ENCODE measurements at regions not wholly inside any gene's neighbourhood (a gene's known extent, or its start where the extent isn't known, plus 50 kb on each side); places are given as distances from the start of the nearest gene placed in this dataset.

DNA sequence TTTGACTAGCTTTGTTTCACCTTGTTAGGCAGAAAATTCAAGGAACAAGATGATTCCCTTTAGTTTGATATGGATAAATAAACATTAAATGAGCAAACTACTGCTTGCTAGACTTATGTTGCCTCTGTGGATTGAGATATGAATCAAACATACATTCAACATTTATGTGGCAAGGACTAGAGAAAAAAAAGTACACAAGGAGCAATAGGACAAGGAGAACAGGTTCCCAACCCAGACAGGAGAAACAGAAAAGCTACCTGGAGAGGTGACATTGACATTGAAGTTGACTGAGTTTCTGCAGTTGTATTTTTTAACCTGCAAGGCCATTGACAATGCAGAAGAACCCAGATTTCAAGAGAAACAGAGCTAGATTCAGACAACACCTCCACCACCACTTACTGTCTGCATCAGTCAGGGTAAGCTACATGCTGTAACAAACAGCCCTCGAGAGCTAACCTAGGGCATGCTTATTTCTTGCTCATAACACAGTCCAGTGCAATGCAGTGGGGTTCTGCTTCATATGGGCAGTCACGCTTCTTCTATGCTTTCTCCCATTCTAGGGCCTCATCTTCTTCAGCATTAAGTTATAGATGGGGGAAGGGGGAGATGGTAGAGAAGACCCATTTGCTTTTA lies 180.9 kb upstream of the LYZL1 start:
- Mint-ChIP-seq H3K9me3 (no peaks in the 10 kb centered on the region), H3K4me1 (ENCODE audit: low read depth) (peaks cover 11% of the 10 kb centered on the region), H3K4me3 (no peak overlapping the region), H3K36me3 (ENCODE audit: low read depth) (no peaks in the 10 kb centered on the region), H3K27me3 (ENCODE audit: insufficient read depth) (no peaks in the 10 kb centered on the region), H3K27ac (no peak overlapping the region)
- intact Hi-C loops (cut with micrococcal nuclease), result no loop called here
- no peak for DNase-seq (ENCODE audit: low spot score)

DNA sequence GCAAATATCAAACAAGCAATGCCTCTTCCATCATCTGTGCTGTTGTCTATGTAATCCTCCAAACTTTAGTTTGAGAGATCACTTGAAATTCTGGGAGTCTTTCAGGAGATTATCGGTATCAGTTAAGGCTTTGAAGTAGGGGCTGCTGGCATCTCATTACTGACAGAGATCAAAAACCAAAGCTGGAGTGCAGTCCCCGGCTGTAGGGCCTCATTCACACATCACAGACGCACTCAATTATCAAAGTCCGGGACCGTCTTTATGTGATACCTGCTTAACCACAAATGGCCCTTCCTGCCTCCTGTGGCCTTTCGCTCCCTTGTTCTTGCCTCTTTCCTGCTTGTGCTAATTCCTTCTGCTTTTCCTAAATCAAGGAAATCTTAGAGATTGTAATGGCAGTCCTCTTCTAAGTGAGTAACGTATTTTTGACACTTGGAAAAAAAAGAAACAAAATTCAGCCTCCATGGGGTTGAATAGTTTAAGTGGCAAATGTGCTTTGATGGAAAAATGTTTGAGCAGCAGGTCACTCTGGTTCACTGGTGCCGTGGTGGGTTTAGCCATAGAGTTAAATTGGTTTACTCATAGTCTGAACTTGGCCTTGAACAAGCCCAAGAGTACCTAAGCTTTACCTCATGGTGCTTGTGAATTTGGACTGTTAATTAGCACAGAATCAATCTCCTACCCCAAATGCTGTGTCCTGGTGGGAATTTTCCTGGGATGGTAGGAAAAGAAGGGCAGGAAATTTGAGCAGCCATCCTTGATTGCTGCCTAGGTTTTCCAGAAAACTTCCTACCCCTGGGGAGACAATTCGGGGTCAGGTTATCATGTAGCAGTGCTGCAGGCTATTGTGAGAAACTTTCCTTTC lies 178.9 kb upstream of the LYZL1 start:
- no peak overlapping the region for H3K27ac Mint-ChIP-seq
- H3K4me3 Mint-ChIP-seq, result no peak overlapping the region
- no peak for DNase-seq (ENCODE audit: low spot score)
- intact Hi-C loops (cut with micrococcal nuclease), result no loop called here
- H3K27me3 Mint-ChIP-seq (ENCODE audit: insufficient read depth), result no peaks in the 10 kb centered on the region
- H3K36me3 Mint-ChIP-seq (ENCODE audit: low read depth), result no peaks in the 10 kb centered on the region
- no peaks in the 10 kb centered on the region for H3K9me3 Mint-ChIP-seq
- peaks cover 11% of the 10 kb centered on the region for H3K4me1 Mint-ChIP-seq (ENCODE audit: low read depth)

GRCh38 chr10:29112827-29113615 lies 175.8 kb upstream of the LYZL1 start:
- no peaks in the 10 kb centered on the region for H3K27me3 Mint-ChIP-seq (ENCODE audit: insufficient read depth)
- no peak overlapping the region for H3K27ac Mint-ChIP-seq
- no peak for DNase-seq (ENCODE audit: low spot score)
- no peaks in the 10 kb centered on the region for H3K4me1 Mint-ChIP-seq (ENCODE audit: low read depth)
- H3K36me3 Mint-ChIP-seq (ENCODE audit: low read depth), result peaks cover 2% of the 10 kb centered on the region
- intact Hi-C loops (cut with micrococcal nuclease), result no loop called here
- H3K4me3 Mint-ChIP-seq, result no peak overlapping the region
- H3K9me3 Mint-ChIP-seq, result peaks cover 5% of the 10 kb centered on the region

DNA sequence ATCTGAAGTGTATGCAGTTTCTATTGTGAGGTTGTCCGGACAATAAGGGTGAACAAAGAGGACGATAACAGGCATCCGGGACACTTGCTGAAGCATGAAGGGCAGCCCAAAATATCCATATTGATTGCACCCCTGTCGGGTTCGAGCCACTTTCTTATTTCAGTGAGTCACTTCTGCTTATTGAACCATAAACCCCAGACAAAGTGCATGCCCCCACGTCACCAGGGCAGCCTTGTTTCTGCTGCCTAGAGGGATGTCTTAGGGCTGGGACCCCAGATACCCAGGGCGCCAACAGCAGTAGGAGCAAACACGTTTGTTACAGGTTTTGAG lies 175.3 kb upstream of the LYZL1 start:
- no peak overlapping the region for H3K27ac Mint-ChIP-seq
- peaks cover 9% of the 10 kb centered on the region for H3K9me3 Mint-ChIP-seq
- peaks cover 2% of the 10 kb centered on the region for H3K36me3 Mint-ChIP-seq (ENCODE audit: low read depth)
- no peak overlapping the region for H3K4me3 Mint-ChIP-seq
- DNase-seq (ENCODE audit: low spot score), result no peak
- no peaks in the 10 kb centered on the region for H3K27me3 Mint-ChIP-seq (ENCODE audit: insufficient read depth)
- intact Hi-C loops (cut with micrococcal nuclease), result no loop called here
- no peaks in the 10 kb centered on the region for H3K4me1 Mint-ChIP-seq (ENCODE audit: low read depth)

GRCh38 chr10:29114141-29114540 lies 174.7 kb upstream of the LYZL1 start:
- Mint-ChIP-seq H3K9me3 (peaks cover 9% of the 10 kb centered on the region), H3K36me3 (ENCODE audit: low read depth) (peaks cover 2% of the 10 kb centered on the region), H3K4me1 (ENCODE audit: low read depth) (no peaks in the 10 kb centered on the region), H3K27me3 (ENCODE audit: insufficient read depth) (no peaks in the 10 kb centered on the region), H3K27ac (no peak overlapping the region), H3K4me3 (no peak overlapping the region)
- intact Hi-C loops (cut with micrococcal nuclease), result no loop called here
- DNase-seq (ENCODE audit: low spot score), result no peak

DNA sequence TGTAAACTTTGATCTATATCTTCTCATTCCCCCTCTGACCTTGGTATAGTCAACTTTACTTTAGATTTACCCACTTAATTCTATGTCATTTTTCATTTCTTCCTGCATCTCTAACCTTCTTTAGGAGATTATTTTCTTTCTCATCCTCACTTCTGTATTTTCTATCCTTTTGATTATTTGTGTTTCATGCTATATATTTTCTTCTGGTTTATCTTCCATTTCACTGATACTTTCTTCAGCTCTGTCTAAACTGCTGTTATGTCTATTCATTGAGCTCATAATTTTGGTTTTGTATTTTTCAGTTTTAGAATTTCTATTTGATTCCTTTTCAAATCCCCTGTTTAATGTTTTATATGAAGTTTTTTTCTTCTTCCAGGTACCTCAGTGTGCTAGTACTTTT lies 171.1 kb upstream of the LYZL1 start:
- Mint-ChIP-seq H3K4me1 (ENCODE audit: low read depth) (no peaks in the 10 kb centered on the region), H3K27ac (no peak overlapping the region), H3K27me3 (ENCODE audit: insufficient read depth) (no peaks in the 10 kb centered on the region), H3K36me3 (ENCODE audit: low read depth) (peaks cover 2% of the 10 kb centered on the region), H3K4me3 (no peak overlapping the region), H3K9me3 (peaks cover 9% of the 10 kb centered on the region)
- DNase-seq (ENCODE audit: low spot score), result no peak
- intact Hi-C loops (cut with micrococcal nuclease), result no loop called here

DNA sequence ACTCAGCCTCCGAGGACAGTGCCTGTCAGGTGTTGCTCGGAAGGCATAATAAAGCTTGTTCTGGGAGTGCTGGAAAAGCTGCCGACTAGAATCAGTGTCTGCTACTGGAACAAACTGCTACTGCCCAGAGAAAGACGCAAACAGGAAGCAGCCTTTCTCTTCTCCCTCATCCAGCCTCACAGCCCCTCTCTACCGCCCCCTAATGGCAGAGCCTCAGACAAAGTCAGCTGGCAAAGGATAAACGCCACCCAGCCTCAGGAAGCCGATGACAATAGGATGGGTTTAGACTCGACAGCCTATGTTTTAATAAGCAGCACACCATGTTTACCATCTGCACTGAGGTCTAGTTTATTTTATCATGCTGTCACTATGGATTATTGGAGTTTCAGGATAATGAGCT lies 169.5 kb upstream of the LYZL1 start:
- H3K9me3 Mint-ChIP-seq, result peaks cover 9% of the 10 kb centered on the region
- intact Hi-C loops (cut with micrococcal nuclease), result no loop called here
- DNase-seq (ENCODE audit: low spot score), result no peak
- H3K27me3 Mint-ChIP-seq (ENCODE audit: insufficient read depth), result no peaks in the 10 kb centered on the region
- H3K36me3 Mint-ChIP-seq (ENCODE audit: low read depth), result peaks cover 2% of the 10 kb centered on the region
- no peak overlapping the region for H3K4me3 Mint-ChIP-seq
- H3K27ac Mint-ChIP-seq, result no peak overlapping the region
- H3K4me1 Mint-ChIP-seq (ENCODE audit: low read depth), result no peaks in the 10 kb centered on the region

GRCh38 chr10:29120216-29120615 lies 168.7 kb upstream of the LYZL1 start:
- DNase-seq (ENCODE audit: low spot score), result no peak
- no peak overlapping the region for H3K27ac Mint-ChIP-seq
- no peaks in the 10 kb centered on the region for H3K27me3 Mint-ChIP-seq (ENCODE audit: insufficient read depth)
- peaks cover 2% of the 10 kb centered on the region for H3K36me3 Mint-ChIP-seq (ENCODE audit: low read depth)
- no peak overlapping the region for H3K4me3 Mint-ChIP-seq
- peaks cover 9% of the 10 kb centered on the region for H3K9me3 Mint-ChIP-seq
- intact Hi-C loops (cut with micrococcal nuclease), result no loop called here
- H3K4me1 Mint-ChIP-seq (ENCODE audit: low read depth), result no peaks in the 10 kb centered on the region

- intact Hi-C loops (cut with micrococcal nuclease), result no loop called here
- DNase-seq (ENCODE audit: low spot score), result no peak
- no peak overlapping the region for H3K27ac Mint-ChIP-seq
Measured at GRCh38 chr10:29124864-29125263, 164.0 kb upstream of the LYZL1 start.

GRCh38 chr10:29127037-29127700 lies 161.7 kb upstream of the LYZL1 start:
- Mint-ChIP-seq H3K36me3 (ENCODE audit: low read depth) (no peaks in the 10 kb centered on the region), H3K9me3 (no peaks in the 10 kb centered on the region), H3K4me3 (no peak overlapping the region), H3K27me3 (ENCODE audit: insufficient read depth) (no peaks in the 10 kb centered on the region), H3K27ac (no peak overlapping the region), H3K4me1 (ENCODE audit: low read depth) (no peaks in the 10 kb centered on the region)
- intact Hi-C loops (cut with micrococcal nuclease), result no loop called here
- no peak for DNase-seq (ENCODE audit: low spot score)

More at GRCh38 chr10:29124864-29125263, 164.0 kb upstream of the LYZL1 start:
- no peak overlapping the region for H3K4me3 Mint-ChIP-seq
- H3K9me3 Mint-ChIP-seq, result no peaks in the 10 kb centered on the region
- no peaks in the 10 kb centered on the region for H3K36me3 Mint-ChIP-seq (ENCODE audit: low read depth)
- H3K27me3 Mint-ChIP-seq (ENCODE audit: insufficient read depth), result no peaks in the 10 kb centered on the region
- no peaks in the 10 kb centered on the region for H3K4me1 Mint-ChIP-seq (ENCODE audit: low read depth)

GRCh38 chr10:29127731-29128130 lies 161.1 kb upstream of the LYZL1 start:
- H3K27me3 Mint-ChIP-seq (ENCODE audit: insufficient read depth), result no peaks in the 10 kb centered on the region
- no peaks in the 10 kb centered on the region for H3K36me3 Mint-ChIP-seq (ENCODE audit: low read depth)
- no peak overlapping the region for H3K27ac Mint-ChIP-seq
- no peak overlapping the region for H3K4me3 Mint-ChIP-seq
- DNase-seq (ENCODE audit: low spot score), result no peak
- intact Hi-C loops (cut with micrococcal nuclease), result no loop called here
- H3K4me1 Mint-ChIP-seq (ENCODE audit: low read depth), result no peaks in the 10 kb centered on the region
- H3K9me3 Mint-ChIP-seq, result no peaks in the 10 kb centered on the region

DNA sequence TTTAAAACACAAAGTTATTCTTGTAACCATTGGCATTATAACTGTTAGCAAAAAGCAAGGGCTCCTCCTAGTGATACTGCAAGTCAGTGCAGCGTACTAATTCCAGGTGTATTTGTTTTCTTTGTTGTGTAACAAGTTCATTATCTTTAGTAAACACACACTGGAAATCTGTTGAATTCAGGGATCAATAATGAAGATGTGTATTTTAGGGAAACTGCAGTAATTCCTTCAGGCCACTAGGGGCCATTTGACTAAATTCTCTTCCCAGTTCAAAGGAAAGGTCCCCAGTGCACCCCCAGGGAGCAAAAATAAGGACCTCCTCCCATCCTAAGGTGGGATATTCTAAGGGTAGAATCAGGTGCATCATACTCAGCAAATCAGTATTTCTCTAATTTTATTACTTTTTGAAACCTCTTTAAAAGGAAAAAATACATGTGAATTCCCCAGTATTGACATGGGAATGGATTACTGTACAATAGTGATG lies 158.6 kb upstream of the LYZL1 start:
- no peak for DNase-seq (ENCODE audit: low spot score)
- Mint-ChIP-seq H3K9me3 (no peaks in the 10 kb centered on the region), H3K36me3 (ENCODE audit: low read depth) (no peaks in the 10 kb centered on the region), H3K4me1 (ENCODE audit: low read depth) (no peaks in the 10 kb centered on the region), H3K27ac (no peak overlapping the region), H3K27me3 (ENCODE audit: insufficient read depth) (peaks cover 5% of the 10 kb centered on the region), H3K4me3 (no peak overlapping the region)
- intact Hi-C loops (cut with micrococcal nuclease), result loop anchor here (10.0 kb wide), 1 partner anchor 465 kb away; no protein-coding TSS in a partner anchor

Data from activated T-helper 1 cell treated with anti-CD3 and anti-CD28 coated beads, Interleukin-12 subunit alpha, Interleukin-12 subunit beta, Interleukin-2, Interleukin-4 antibody, amounts not matched to agents 30 ng/mL and 10 ng/mL and 1 ng/mL, durations not matched to agents 14 hours and 24 hours and 36 hours (primary cell).